Transverse colon (tissue), 4 donors: ENCODE measurements at regions not wholly inside any gene's neighbourhood (a gene's known extent, or its start where the extent isn't known, plus 50 kb on each side); places are given as distances from the start of the nearest gene placed in this dataset.

ENCODE experiments used
- DNase-seq: peaks from one replicate; pipeline ENCODE4 v3.0.0-alpha.2; 2019
- H3K27ac ChIP-seq, 4 donors: fragments of 200-600 bp; sonication (generic); 2 replicates each; pipeline ENCODE4 v1.5.1; 2016 to 2018; ENCODE audit warnings: inconsistent platforms in 4 of 4
- H3K27me3 ChIP-seq: fragments of 200-600 bp; sonication (generic); 2 replicates; pipeline ENCODE4 v1.5.1; 2017; ENCODE audit warnings: inconsistent platforms
- H3K36me3 ChIP-seq, 4 donors: fragments of 200-600 bp; sonication (generic); 2 replicates each; pipeline ENCODE4 v1.5.1; 2017 to 2019; ENCODE audit warnings: inconsistent platforms in 4 of 4
- H3K4me1 ChIP-seq, 4 donors: fragments of 200-600 bp; sonication (generic); 2 replicates each; pipeline ENCODE4 v1.5.1; 2017 to 2020; ENCODE audit warnings: inconsistent platforms in 4 of 4
- H3K4me3 ChIP-seq, 4 donors: fragments of 200-600 bp; sonication (generic); 1 replicate in 1 of 4; 2 replicates in 3 of 4; pipeline versions ENCODE4 v1.5.1 to v1.6.1; 2017 to 2019; ENCODE audit warnings: inconsistent platforms in 4 of 4
- H3K9me3 ChIP-seq, 2 donors: fragments of 200-600 bp; sonication (generic); 2 replicates each; pipeline ENCODE4 v1.5.1; 2017 to 2019; ENCODE audit warnings: inconsistent platforms in 2 of 2
- CTCF ChIP-seq, 5 experiments: fragments of 200-600 bp in 3 of 5; fragments of 450-650 bp in 2 of 5; sonication (generic) in 3 of 5; IDR thresholded peaks; 1 replicate in 2 of 5; 2 replicates in 3 of 5; pipeline ENCODE4 v1.5.1; 2016 to 2017; ENCODE audit warnings: antibody characterized with exemption in 5 of 5, inconsistent platforms in 3 of 5, mild to moderate bottlenecking in 2 of 5, moderate library complexity in 1 of 5
- EP300 ChIP-seq: sonication (generic); formaldehyde crosslinking; IDR thresholded peaks from one replicate; pipeline ENCODE4 v1.6.1; 2017; ENCODE audit warnings: antibody characterized with exemption, low read depth
- POLR2A ChIP-seq: fragments of 450-650 bp; IDR thresholded peaks from one replicate; pipeline ENCODE4 v1.6.1; 2016; ENCODE audit warnings: antibody characterized with exemption, mild to moderate bottlenecking, moderate library complexity
- POLR2AphosphoS5 ChIP-seq, 3 donors: sonication (generic); formaldehyde crosslinking; IDR thresholded peaks; one replicate each; pipeline ENCODE4 v1.6.1; 2016; ENCODE audit warnings: antibody characterized with exemption in 3 of 3
- WGBS, 2 donors: methylation state at CpG; one replicate each; pipeline ENCODE4 v1.1.5; 2018; ENCODE audit warnings: low coverage in 1 of 2; 5-methylcytosine and 5-hydroxymethylcytosine counted together
- in situ Hi-C, 4 donors: fragments of 200-750 bp; cut with MboI; loops; one replicate each; pipeline versions ENCODE4 v1.15.0 to v1.15.1; 2017; ENCODE audit warnings: low sequenced_read_pairs in 3 of 4, low pct_ligation_motif_present in 1 of 4, low pct_unique_long_range_greater_than_20kb in 1 of 4
- intact Hi-C: fragments of 100-400 bp; cut with DNase I; formaldehyde crosslinking; loops from one replicate; pipeline ENCODE4 v1.15.1; 2023; ENCODE audit warnings: low total_unique reads

- 52 to 60% methylated on average over 6 to 7 of the region's 7 CpGs for WGBS, 2 donors
- no peaks in the 10 kb centered on the region for H3K4me1 ChIP-seq
- intact Hi-C loops: no loop called here
- no peak overlapping the region for H3K27ac ChIP-seq
- H3K27me3 ChIP-seq: no peaks in the 10 kb centered on the region
- TF ChIP-seq POLR2A (no peak), POLR2AphosphoS5 (IDR thresholded peaks at IDR 0.05) (no peak), CTCF (IDR thresholded peaks at IDR 0.05) (no peak), EP300 (no peak)
- in situ Hi-C loops: loop anchor here (25.0 kb wide), 3 partner anchors 308 to 533 kb away; no protein-coding TSS in a partner anchor
- H3K9me3 ChIP-seq: no peaks in the 10 kb centered on the region
- DNase-seq: no peak
- H3K36me3 ChIP-seq: no peaks in the 10 kb centered on the region
- H3K4me3 ChIP-seq: no peak overlapping the region
Measured at GRCh38 chr9:71279151-71279739, 157.8 kb upstream of the TRPM3 start.

- Histone ChIP-seq H3K36me3 (no peaks in the 10 kb centered on the region), H3K9me3 (no peaks in the 10 kb centered on the region), H3K4me3 (no peak overlapping the region), H3K27me3 (no peaks in the 10 kb centered on the region), H3K4me1 (no peaks in the 10 kb centered on the region), H3K27ac (no peak overlapping the region)
- in situ Hi-C loops (no loop called here), intact Hi-C loops (no loop called here)
- 38 to 48% methylated on average over 2 to 3 of the region's 3 CpGs for WGBS, 2 donors
- no peak for TF ChIP-seq CTCF (IDR thresholded peaks at IDR 0.05)
- no peak for TF ChIP-seq EP300
- no peak for TF ChIP-seq POLR2A
- no peak for DNase-seq
Measured at GRCh38 chr9:71273613-71274012, 152.2 kb upstream of the TRPM3 start.

- no peak overlapping the region for H3K27ac ChIP-seq
- no peak for DNase-seq
- intact Hi-C loops (no loop called here), in situ Hi-C loops (no loop called here)
- H3K9me3 ChIP-seq: no peaks in the 10 kb centered on the region
- no peaks in the 10 kb centered on the region for H3K4me1 ChIP-seq
- TF ChIP-seq POLR2AphosphoS5 (IDR thresholded peaks at IDR 0.05) (no peak), POLR2A (no peak), CTCF (IDR thresholded peaks at IDR 0.05) (no peak), EP300 (no peak)
- H3K4me3 ChIP-seq: no peak overlapping the region
- H3K36me3 ChIP-seq: no peaks in the 10 kb centered on the region
- 70 to 82% methylated on average over 5 of the region's 5 CpGs for WGBS, 2 donors
- H3K27me3 ChIP-seq: no peaks in the 10 kb centered on the region
Measured at GRCh38 chr9:71271602-71272001, 150.2 kb upstream of the TRPM3 start.

GRCh38 chr9:71270554-71270953, 149.1 kb upstream of the TRPM3 start:
- Histone ChIP-seq H3K4me1 (no peaks in the 10 kb centered on the region), H3K9me3 (no peaks in the 10 kb centered on the region), H3K36me3 (no peaks in the 10 kb centered on the region), H3K27ac (no peak overlapping the region), H3K27me3 (no peaks in the 10 kb centered on the region), H3K4me3 (no peak overlapping the region)
- in situ Hi-C loops (no loop called here), intact Hi-C loops (no loop called here)
- DNase-seq: no peak
- TF ChIP-seq POLR2A (no peak), CTCF (IDR thresholded peaks at IDR 0.05) (no peak), EP300 (no peak), POLR2AphosphoS5 (IDR thresholded peaks at IDR 0.05) (no peak)
